IMR-90 (cell line): ENCODE measurements at regions not wholly inside any gene's neighbourhood (a gene's known extent, or its start where the extent isn't known, plus 50 kb on each side); places are given as distances from the start of the nearest gene placed in this dataset.

Source experiments
- ATAC-seq: fragments of 200-7000 bp; cut with Tn5 transposase; 2 replicates; pipeline ENCODE4 v1.9.1; 2020; ENCODE audit warnings: low read depth, mild to moderate bottlenecking, moderate library complexity
- BruUV-seq: library from RNA; stranded (reverse); fragments of 400-500 nt; replicated peaks from 2 replicates; lab custom pipeline; 2021; lab: Mats Ljungman, UMichigan
- CTCF ChIA-PET: fragments of 300-600 bp; formaldehyde crosslinking; extraction: SDS; loops from one replicate; lab custom pipeline; 2021; ENCODE audit warnings: antibody characterized with exemption; lab: Yijun Ruan, JAX
- POLR2A ChIA-PET: fragments of 300-600 bp; sonication (Branson Sonifier 250); formaldehyde crosslinking; loops from one replicate; lab custom pipeline; 2022; ENCODE audit warnings: antibody characterized with exemption; ENCODE audit not compliant: unreplicated experiment; lab: Charles Lee
- DNase-seq: peaks from one replicate; pipeline ENCODE4 v3.0.0; 2013
- H2AFZ ChIP-seq: replicated peaks from 2 replicates; pipeline ENCODE3; 2013; ENCODE audit warnings: low read length, mild to moderate bottlenecking; ENCODE audit not compliant: poor library complexity
- H2AK5ac ChIP-seq: 2 replicates; pipeline ENCODE4 v1.6.1; 2013; ENCODE audit warnings: low read depth, low read length, inconsistent platforms
- H2AK9ac ChIP-seq: replicated peaks from 2 replicates; pipeline ENCODE3; 2013; ENCODE audit warnings: mild to moderate bottlenecking, low read depth, low read length, moderate library complexity; ENCODE audit not compliant: poor library complexity
- H2BK120ac ChIP-seq: 2 replicates; pipeline ENCODE4 v1.6.1; 2013; ENCODE audit warnings: low read depth, low read length, inconsistent platforms
- H2BK15ac ChIP-seq: 3 replicates; pipeline ENCODE4 v1.6.1; 2013; ENCODE audit warnings: low read depth, low read length, inconsistent platforms
- H2BK20ac ChIP-seq: 2 replicates; pipeline ENCODE4 v1.6.1; 2013; ENCODE audit warnings: low read depth, mild to moderate bottlenecking, inconsistent platforms, low read length, moderate library complexity
- H2BK5ac ChIP-seq: 2 replicates; pipeline ENCODE4 v1.6.1; 2013; ENCODE audit warnings: mild to moderate bottlenecking, low read depth, low read length, inconsistent platforms; ENCODE audit not compliant: poor library complexity, severe bottlenecking
- H3K14ac ChIP-seq: replicated peaks from 2 replicates; pipeline ENCODE4 v1.6.1; 2013; ENCODE audit warnings: low read depth, low read length, inconsistent platforms
- H3K18ac ChIP-seq: 2 replicates; pipeline ENCODE4 v1.6.1; 2013; ENCODE audit warnings: low read depth, low read length, control low read depth
- H3K23ac ChIP-seq: 2 replicates; pipeline ENCODE4 v1.6.1; 2013; ENCODE audit warnings: low read depth, low read length, inconsistent platforms
- H3K27ac ChIP-seq: 2 replicates; pipeline ENCODE4 v1.5.1; 2013; ENCODE audit warnings: mild to moderate bottlenecking, control low read depth, low read length; ENCODE audit not compliant: insufficient read depth
- H3K27me3 ChIP-seq: 2 replicates; pipeline ENCODE4 v1.6.1; 2013; ENCODE audit warnings: low read length; ENCODE audit not compliant: control insufficient read depth, insufficient read depth
- H3K36me3 ChIP-seq: 2 replicates; pipeline ENCODE4 v1.6.1; 2013; ENCODE audit warnings: low read length, mixed read lengths; ENCODE audit not compliant: control insufficient read depth, insufficient read depth
- H3K4ac ChIP-seq: 2 replicates; pipeline ENCODE4 v1.6.1; 2013; ENCODE audit warnings: low read depth, low read length, inconsistent platforms
- H3K4me1 ChIP-seq: 2 replicates; pipeline ENCODE4 v1.6.1; 2013; ENCODE audit warnings: low read length, mixed read lengths; ENCODE audit not compliant: control insufficient read depth, insufficient read depth
- H3K4me2 ChIP-seq: 2 replicates; pipeline ENCODE4 v1.6.1; 2013; ENCODE audit warnings: low read depth, mild to moderate bottlenecking, control low read depth, low read length, moderate library complexity
- H3K4me3 ChIP-seq: 2 replicates; pipeline ENCODE4 v1.5.1; 2013; ENCODE audit warnings: low read depth, mild to moderate bottlenecking, control low read depth, low read length, moderate library complexity; ENCODE audit not compliant: insufficient read depth
- H3K56ac ChIP-seq: 2 replicates; pipeline ENCODE4 v1.6.1; 2013; ENCODE audit warnings: low read length, inconsistent platforms; ENCODE audit not compliant: insufficient read depth; ENCODE audit errors: extremely low read depth
- H3K79me1 ChIP-seq, 2 experiments: 2 replicates each; pipeline ENCODE4 v1.6.1; 2013; ENCODE audit warnings: low read length in 2 of 2, inconsistent platforms in 1 of 2, low read depth in 1 of 2
- H3K9ac ChIP-seq: 2 replicates; pipeline ENCODE4 v1.6.1; 2013; ENCODE audit warnings: low read depth, low read length, control low read depth
- H3K9me1 ChIP-seq: 2 replicates; pipeline ENCODE4 v1.6.1; 2013; ENCODE audit warnings: low read length, inconsistent platforms; ENCODE audit not compliant: insufficient read depth
- H3K9me3 ChIP-seq: 2 replicates; pipeline ENCODE4 v1.6.1; 2013; ENCODE audit warnings: low read length; ENCODE audit not compliant: control insufficient read depth, insufficient read depth
- H4K20me1 ChIP-seq: 2 replicates; pipeline ENCODE4 v1.6.1; 2013; ENCODE audit warnings: low read length, inconsistent platforms; ENCODE audit not compliant: insufficient read depth
- H4K5ac ChIP-seq: 2 replicates; pipeline ENCODE4 v1.6.1; 2013; ENCODE audit warnings: mild to moderate bottlenecking, low read depth, low read length, control low read depth
- H4K8ac ChIP-seq, 2 experiments: 2 replicates each; pipeline ENCODE4 v1.6.1; 2013; ENCODE audit warnings: low read depth in 2 of 2, low read length in 2 of 2, control low read depth in 1 of 2, inconsistent platforms in 1 of 2
- H4K91ac ChIP-seq: 2 replicates; pipeline ENCODE4 v1.6.1; 2013; ENCODE audit warnings: low read depth, low read length, inconsistent platforms; ENCODE audit not compliant: insufficient read depth
- BHLHE40 ChIP-seq: fragments of 150-350 bp; IDR thresholded peaks from 2 replicates; pipeline ENCODE4 v1.6.1; 2016; ENCODE audit warnings: mild to moderate bottlenecking, low read depth, low read length
- CEBPB ChIP-seq: IDR thresholded peaks from 2 replicates; pipeline ENCODE4 v1.6.1; 2012; ENCODE audit warnings: low read depth, low read length, improper control_type of control experiment
- CHD1 ChIP-seq: IDR thresholded peaks from 2 replicates; pipeline ENCODE4 v1.6.1; 2012; ENCODE audit warnings: low read depth, low read length, improper control_type of control experiment
- FOS ChIP-seq: fragments of 150-350 bp; IDR thresholded peaks from 2 replicates; pipeline ENCODE4 v1.6.1; 2016; ENCODE audit warnings: low read depth, low read length
- MAFK ChIP-seq: IDR thresholded peaks from 2 replicates; pipeline ENCODE4 v1.6.1; 2012; ENCODE audit warnings: low read depth, low read length, improper control_type of control experiment
- MAZ ChIP-seq: IDR thresholded peaks from 2 replicates; pipeline ENCODE4 v1.6.1; 2012; ENCODE audit warnings: low read depth, mild to moderate bottlenecking, low read length, improper control_type of control experiment, moderate library complexity, borderline replicate concordance
- MXI1 ChIP-seq: IDR thresholded peaks from 2 replicates; pipeline ENCODE4 v1.6.1; 2012; ENCODE audit warnings: low read depth, mild to moderate bottlenecking, low read length, moderate library complexity, borderline replicate concordance
- NFE2L2 ChIP-seq: fragments of 150-350 bp; IDR thresholded peaks from 2 replicates; pipeline ENCODE4 v1.6.1; 2016; ENCODE audit warnings: low read depth, mild to moderate bottlenecking, low read length
- POLR2A ChIP-seq: IDR thresholded peaks from 2 replicates; pipeline ENCODE4 v1.6.1; 2012; ENCODE audit warnings: mild to moderate bottlenecking, low read depth, low read length
- RAD21 ChIP-seq: IDR thresholded peaks from 2 replicates; pipeline ENCODE4 v1.6.1; 2012; ENCODE audit warnings: low read length, improper control_type of control experiment
- RCOR1 ChIP-seq: IDR thresholded peaks from 2 replicates; pipeline ENCODE4 v1.6.1; 2012; ENCODE audit warnings: mild to moderate bottlenecking, low read length, improper control_type of control experiment; ENCODE audit not compliant: insufficient replicate concordance
- RFX5 ChIP-seq: IDR thresholded peaks from 2 replicates; pipeline ENCODE4 v1.8.0; 2012; ENCODE audit warnings: low read depth, mild to moderate bottlenecking, low read length, moderate library complexity
- SMC3 ChIP-seq: fragments of 150-350 bp; IDR thresholded peaks from 2 replicates; pipeline ENCODE4 v1.6.1; 2016; ENCODE audit warnings: low read depth, mild to moderate bottlenecking, antibody characterized with exemption, low read length, moderate library complexity
- WGBS, 2 experiments: methylation state at CpG; one replicate each; pipeline versions ENCODE4 v1.1.5 to v1.1.7; 2013; ENCODE audit warnings: missing lambda C conversion rate in 2 of 2; ENCODE audit not compliant: insufficient read length in 1 of 2; ENCODE audit errors: extremely low coverage in 2 of 2; 5-methylcytosine and 5-hydroxymethylcytosine counted together
- dilution Hi-C: fragments of 300-500 bp; cut with HindIII; formaldehyde crosslinking; loops from one replicate; pipeline ENCODE4 v1.14.3; 2018; ENCODE audit warnings: low sequenced_read_pairs; ENCODE audit not compliant: unreplicated experiment
- in situ Hi-C: fragments of 300-500 bp; cut with MboI; formaldehyde crosslinking; loops from 3 replicates; pipeline ENCODE4 v1.14.3; 2019; ENCODE audit warnings: low sequenced_read_pairs, inconsistent platforms, mixed read lengths
- intact Hi-C: fragments of 100-400 bp; cut with micrococcal nuclease; formaldehyde crosslinking; loops from 2 replicates; pipeline ENCODE4 v1.10.0; 2022
- TF ChIP-seq, protein P1 (sequence below): fragments of 150-350 bp; IDR thresholded peaks from 2 replicates; pipeline ENCODE4 v1.6.1; 2016; ENCODE audit warnings: low read depth, mild to moderate bottlenecking, low read length, moderate library complexity, borderline replicate concordance
- TF ChIP-seq, protein P2 (sequence below): fragments of 150-350 bp; IDR thresholded peaks from 2 replicates; pipeline ENCODE4 v1.6.1; 2017; ENCODE audit warnings: mild to moderate bottlenecking, antibody characterized with exemption, low read length, low read depth
- TF ChIP-seq, protein P3 (sequence below): conservative IDR thresholded peaks from 2 replicates; pipeline ENCODE4 v1.5.1; 2012; ENCODE audit warnings: mild to moderate bottlenecking, low read depth, low read length, improper control_type of control experiment

DNA sequence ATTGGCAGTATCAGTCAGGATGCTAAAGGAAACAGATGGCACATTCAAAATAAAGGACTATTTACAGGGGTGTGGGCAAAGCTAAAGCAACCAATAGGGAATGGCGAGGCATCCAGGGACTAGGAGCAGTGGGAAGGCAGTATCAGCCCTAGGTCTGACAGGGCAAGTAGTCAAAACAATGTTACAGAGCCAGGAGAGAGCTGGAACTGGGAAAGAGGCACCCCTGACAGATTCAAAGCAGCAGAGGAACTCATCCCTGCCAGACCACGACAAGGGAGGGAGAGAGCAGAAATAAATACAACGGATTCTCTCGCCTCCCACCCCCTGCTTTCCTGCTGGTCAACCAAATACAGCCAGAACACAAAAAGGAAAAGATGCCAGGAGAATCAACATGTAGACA lies 371.5 kb downstream of the NR2F1-AS1 start:
- peak overlapping the region; percentile 36; the same call in 1 of the 2 replicates for H2AK5ac ChIP-seq
- H4K91ac ChIP-seq = no peak overlapping the region
- no peak overlapping the region for H3K14ac ChIP-seq
- H3K9ac ChIP-seq = no peak overlapping the region
- no peaks in the 10 kb centered on the region for H3K79me1 ChIP-seq
- peaks cover 2% of the 10 kb centered on the region; the same call in 1 of the 2 replicates for H3K4me1 ChIP-seq
- no peaks in the 10 kb centered on the region for H3K36me3 ChIP-seq
- DNase-seq (no peak), ATAC-seq (no peak)
- dilution Hi-C loops (no loop called here), in situ Hi-C loops (no loop called here), intact Hi-C loops (no loop called here)
- no peak overlapping the region for H2AK9ac ChIP-seq
- H3K56ac ChIP-seq = no peak overlapping the region
- H3K18ac ChIP-seq = peak overlapping the region; percentile 20
- peak overlapping the region; percentile 42; the same call in 1 of the 2 replicates for H2BK20ac ChIP-seq
- peak overlapping the region; percentile 35 for H2AFZ ChIP-seq
- no peaks in the 10 kb centered on the region for H4K20me1 ChIP-seq
- H4K8ac ChIP-seq = no peak overlapping the region
- TF ChIP-seq, protein P1, sequence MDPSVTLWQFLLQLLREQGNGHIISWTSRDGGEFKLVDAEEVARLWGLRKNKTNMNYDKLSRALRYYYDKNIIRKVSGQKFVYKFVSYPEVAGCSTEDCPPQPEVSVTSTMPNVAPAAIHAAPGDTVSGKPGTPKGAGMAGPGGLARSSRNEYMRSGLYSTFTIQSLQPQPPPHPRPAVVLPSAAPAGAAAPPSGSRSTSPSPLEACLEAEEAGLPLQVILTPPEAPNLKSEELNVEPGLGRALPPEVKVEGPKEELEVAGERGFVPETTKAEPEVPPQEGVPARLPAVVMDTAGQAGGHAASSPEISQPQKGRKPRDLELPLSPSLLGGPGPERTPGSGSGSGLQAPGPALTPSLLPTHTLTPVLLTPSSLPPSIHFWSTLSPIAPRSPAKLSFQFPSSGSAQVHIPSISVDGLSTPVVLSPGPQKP = no peak
- TF ChIP-seq SMC3 (no peak), CEBPB (no peak), BHLHE40 (no peak), MXI1 (no peak), MAFK (no peak), FOS (no peak), POLR2A (no peak), NFE2L2 (no peak), MAZ (no peak), CHD1 (no peak), RFX5 (no peak), RCOR1 (no peak), RAD21 (no peak)
- TF ChIP-seq, protein P2, sequence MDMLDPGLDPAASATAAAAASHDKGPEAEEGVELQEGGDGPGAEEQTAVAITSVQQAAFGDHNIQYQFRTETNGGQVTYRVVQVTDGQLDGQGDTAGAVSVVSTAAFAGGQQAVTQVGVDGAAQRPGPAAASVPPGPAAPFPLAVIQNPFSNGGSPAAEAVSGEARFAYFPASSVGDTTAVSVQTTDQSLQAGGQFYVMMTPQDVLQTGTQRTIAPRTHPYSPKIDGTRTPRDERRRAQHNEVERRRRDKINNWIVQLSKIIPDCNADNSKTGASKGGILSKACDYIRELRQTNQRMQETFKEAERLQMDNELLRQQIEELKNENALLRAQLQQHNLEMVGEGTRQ = no peak
- TF ChIP-seq, protein P3, sequence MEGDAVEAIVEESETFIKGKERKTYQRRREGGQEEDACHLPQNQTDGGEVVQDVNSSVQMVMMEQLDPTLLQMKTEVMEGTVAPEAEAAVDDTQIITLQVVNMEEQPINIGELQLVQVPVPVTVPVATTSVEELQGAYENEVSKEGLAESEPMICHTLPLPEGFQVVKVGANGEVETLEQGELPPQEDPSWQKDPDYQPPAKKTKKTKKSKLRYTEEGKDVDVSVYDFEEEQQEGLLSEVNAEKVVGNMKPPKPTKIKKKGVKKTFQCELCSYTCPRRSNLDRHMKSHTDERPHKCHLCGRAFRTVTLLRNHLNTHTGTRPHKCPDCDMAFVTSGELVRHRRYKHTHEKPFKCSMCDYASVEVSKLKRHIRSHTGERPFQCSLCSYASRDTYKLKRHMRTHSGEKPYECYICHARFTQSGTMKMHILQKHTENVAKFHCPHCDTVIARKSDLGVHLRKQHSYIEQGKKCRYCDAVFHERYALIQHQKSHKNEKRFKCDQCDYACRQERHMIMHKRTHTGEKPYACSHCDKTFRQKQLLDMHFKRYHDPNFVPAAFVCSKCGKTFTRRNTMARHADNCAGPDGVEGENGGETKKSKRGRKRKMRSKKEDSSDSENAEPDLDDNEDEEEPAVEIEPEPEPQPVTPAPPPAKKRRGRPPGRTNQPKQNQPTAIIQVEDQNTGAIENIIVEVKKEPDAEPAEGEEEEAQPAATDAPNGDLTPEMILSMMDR = no peak
- BruUV-seq = no TSS peak
- CTCF ChIA-PET = interaction anchor here (0.5 kb wide), 1 partner anchor 93 kb away, joined by 3 read pairs; no protein-coding TSS in a partner anchor
- H3K4me2 ChIP-seq = no peak overlapping the region
- no peaks in the 10 kb centered on the region for H3K9me1 ChIP-seq
- no peak overlapping the region for H3K23ac ChIP-seq
- no peak overlapping the region for H2BK5ac ChIP-seq
- H3K4me3 ChIP-seq = no peak overlapping the region
- 0 out of 2 replicates have a peak overlapping the region, but pooled peaks have one; percentile 13 for H2BK120ac ChIP-seq
- no peak overlapping the region for H4K5ac ChIP-seq
- H3K4ac ChIP-seq = peak overlapping the region; percentile 22; the same call in 1 of the 2 replicates
- no CpG with 5 or more reads among the region's 4 CpGs for WGBS, 2 experiments
- POLR2A ChIA-PET = no interaction called here
- H3K27ac ChIP-seq = no peak overlapping the region
- no peaks in the 10 kb centered on the region for H3K27me3 ChIP-seq
- no peaks in the 10 kb centered on the region for H3K9me3 ChIP-seq
- H2BK15ac ChIP-seq = peak overlapping the region; percentile 79; the same call in 1 of the 3 replicates
